HUDEP-2 (cell line): ENCODE measurements at regions not wholly inside any gene's neighbourhood (a gene's known extent, or its start where the extent isn't known, plus 50 kb on each side); places are given as distances from the start of the nearest gene placed in this dataset.
"Not testable (repeated sequence)": the region's sequence is repeated elsewhere in the genome, so short reads cannot be mapped to it uniquely, and the experiment has no call there.

Experiments
- DNase-seq, 76 experiments: peaks; one replicate each; lab custom pipeline; 2025; ENCODE audit not compliant: unreplicated experiment in 76 of 76; lab: John Stamatoyannopoulos, UW

DNA sequence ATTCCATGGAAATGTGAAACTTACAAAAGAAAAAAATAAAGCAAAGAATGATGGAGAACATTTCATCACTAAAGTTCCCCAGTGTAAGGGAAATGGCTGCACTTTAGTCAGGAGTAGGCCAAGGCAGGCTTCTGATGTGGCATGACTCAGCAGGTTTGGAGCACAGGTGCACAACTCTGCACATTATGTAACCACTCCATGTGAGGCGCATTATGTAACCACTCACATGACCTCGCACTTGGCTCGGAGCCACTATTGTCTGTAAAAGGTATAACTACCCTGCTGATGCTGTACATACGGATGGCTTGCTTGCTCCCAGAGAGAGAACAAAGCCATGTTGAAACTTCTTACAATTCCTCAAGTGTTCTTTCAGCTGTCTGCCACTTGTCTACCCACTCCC, 727.6 kb downstream of the TRAM1L1 start:
- DNase-seq: peak in 2 of 76 experiments; percentile 1 to 3

DNA sequence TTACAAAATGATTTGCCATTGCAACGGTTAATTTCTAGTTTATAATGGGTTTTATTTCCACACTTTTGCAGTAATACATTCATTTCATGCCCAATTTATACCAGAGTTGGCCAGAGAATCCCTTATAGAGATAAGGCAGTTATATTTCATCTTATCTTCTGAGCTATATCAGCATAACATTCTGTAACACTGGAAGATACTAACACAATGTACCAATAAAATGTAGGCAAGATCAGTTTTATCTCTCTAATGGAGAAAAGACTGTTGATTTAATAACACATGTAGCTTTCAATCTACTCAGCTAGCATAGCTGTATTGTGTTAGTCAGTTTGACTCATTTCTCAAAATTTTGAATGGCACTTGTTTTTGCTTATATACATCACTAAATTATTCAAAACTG, 738.6 kb downstream of the TRAM1L1 start:
- DNase-seq: no peak

DNA sequence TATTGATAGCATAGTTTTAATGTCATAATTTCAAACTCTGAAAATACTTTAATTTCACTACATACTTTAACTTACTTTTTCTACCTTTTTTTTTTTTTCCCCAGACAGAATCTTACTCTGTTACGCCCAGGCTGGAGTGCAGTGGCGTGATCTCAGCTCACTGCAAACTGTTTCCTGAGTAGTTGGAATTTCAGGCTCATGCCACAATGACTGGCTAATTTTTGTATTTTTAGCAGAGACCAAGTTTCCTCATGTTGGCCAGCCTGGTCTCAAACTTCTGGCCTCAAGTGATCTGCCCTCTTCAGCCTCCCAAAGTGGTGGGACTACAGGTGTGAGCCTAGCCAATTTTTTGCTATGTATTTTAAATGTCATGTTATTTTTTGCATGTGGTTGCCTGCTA, 741.6 kb downstream of the TRAM1L1 start:
- no peak for DNase-seq

DNA sequence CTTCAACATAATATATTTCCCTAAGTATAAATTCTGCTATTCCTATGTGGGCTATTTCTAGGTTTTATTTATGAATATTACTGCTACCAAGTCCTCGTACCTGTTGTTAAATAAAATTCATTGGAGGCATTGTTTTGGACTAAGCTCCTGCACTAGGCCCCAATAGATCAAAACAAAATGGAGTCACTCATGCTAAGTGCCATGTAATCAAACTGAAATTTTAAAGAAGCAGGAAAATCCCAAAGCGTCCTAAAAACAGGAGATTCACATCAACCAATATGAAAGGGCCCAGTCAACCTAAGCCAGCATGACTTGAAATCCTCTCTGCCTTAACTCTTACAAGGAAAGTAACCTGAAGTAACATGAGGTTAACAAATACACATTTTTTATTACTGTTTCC, 743.2 kb downstream of the TRAM1L1 start:
- no peak for DNase-seq

DNA sequence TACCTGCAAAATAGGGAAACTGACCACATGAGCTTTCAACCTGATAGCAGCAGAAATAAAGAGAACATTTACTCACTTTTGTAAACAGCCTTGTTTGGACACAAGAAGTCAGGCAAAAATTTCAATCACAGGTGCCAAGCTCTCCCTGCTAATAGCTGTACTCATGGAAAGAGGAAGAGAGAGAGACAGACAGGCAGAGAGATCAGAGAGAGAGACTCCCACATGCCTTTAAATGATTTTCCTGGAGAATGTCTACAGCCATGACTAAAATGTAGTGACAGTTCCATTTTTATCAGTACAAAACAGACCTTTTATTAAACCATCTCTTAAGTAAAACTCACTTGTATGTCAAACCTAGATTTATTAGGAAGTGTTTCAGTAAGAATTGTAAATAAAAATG, 752.9 kb downstream of the TRAM1L1 start:
- no peak for DNase-seq

DNA sequence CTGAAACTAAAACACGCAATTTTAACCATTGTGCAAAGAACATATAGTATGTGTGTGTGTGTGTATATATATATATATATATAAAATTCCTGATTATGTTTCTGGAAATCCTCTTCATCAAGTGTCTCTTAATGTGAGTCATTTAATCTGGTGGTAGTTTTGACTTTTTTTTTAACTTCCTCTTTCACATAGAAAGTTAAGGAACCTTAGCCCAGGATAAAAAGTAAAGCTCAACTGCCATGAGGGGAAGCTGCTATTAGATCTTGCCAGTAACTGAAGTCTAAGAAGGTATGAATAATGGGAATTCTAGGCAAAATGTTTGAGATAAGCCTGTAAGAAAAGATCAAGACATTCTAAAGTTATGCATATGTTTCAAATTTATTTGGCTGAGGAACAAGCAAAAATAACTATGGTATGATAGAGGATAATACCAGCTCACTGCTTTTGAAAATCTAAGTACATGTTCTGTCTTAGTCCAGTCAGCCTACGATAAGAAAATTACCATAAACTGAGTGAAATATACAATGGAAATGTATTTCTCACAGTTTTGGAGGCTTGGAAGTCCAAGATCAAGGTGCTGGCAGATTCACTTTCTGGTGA, 757.0 kb downstream of the TRAM1L1 start:
- no peak for DNase-seq

DNA sequence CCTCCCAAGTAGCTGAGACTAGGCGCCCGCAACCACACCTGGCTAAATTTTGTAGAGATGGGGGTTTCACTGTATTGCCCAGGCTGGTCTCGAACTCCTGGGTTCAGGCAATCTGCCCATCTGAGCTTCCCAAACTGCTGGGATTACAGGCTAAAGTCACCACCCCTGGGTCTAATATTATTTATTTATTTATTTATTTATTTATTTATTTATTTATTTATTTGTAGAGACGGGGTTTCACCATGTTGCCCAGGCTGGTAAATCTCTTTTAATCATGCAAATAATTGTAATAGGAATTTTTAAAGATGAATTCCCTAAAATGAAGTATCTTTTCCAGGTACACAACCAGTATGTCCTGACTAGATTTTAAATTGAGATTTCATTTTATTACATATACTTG, 761.8 kb downstream of the TRAM1L1 start:
- DNase-seq: no peak

DNA sequence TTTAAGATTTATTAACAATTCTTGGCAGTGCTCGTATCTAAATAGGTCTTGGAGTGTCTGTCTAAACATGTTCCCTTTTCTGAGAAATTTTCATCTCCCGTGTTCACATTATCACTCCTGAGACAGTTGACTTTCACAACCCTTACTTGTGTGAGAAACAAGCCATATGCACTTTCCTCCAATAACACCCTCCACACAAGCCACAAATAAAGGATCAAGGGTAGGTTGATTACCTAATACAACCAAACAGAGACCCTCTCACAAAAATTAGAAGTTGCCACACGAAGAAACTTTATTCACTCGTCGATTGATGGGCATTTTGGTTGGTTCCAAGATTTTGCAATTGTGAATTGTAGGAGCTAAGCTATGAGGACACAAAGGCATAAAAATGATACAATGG, 763.9 kb downstream of the TRAM1L1 start:
- no peak for DNase-seq

DNA sequence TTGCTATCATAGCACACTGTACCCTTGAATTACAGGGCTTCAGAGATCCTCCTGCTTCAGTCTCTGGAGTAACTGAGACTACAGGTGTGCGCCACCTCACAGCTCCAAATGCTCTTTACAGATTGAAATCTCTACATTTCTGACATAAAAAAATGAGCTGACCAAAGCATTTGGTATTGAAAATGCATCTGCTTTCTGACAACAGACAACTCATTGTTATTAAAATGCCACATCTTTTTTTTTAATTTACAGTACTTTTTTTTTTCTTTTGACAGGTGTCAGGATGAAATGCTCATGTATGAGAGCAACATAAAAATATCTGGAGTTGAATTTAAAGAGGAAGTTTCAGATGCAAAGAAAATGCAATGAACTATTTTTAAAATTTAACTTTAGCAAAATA, 764.5 kb downstream of the TRAM1L1 start:
- no peak for DNase-seq

DNA sequence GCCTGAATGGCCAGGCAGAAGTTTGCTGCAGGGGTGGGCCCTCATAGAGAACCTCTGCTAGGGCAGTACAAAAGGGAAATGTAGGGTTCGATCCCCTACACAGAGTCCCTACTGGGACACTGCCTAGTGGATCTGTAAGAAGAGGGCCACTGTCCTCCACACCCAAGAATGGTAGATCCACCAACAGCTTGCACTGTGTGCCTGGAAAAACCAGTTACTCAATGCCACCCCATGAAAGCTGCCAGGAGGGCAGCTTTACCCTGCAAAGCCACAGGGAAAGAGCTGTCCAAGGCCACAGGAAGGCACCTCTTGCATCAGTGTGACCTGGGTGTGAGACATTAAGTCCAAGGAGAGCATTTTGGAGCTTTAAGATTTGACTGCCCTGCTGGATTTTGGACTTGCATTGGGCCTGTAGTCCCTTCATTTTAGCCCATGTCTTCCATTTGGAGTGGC, 781.6 kb downstream of the TRAM1L1 start:
- DNase-seq: no peak

DNA sequence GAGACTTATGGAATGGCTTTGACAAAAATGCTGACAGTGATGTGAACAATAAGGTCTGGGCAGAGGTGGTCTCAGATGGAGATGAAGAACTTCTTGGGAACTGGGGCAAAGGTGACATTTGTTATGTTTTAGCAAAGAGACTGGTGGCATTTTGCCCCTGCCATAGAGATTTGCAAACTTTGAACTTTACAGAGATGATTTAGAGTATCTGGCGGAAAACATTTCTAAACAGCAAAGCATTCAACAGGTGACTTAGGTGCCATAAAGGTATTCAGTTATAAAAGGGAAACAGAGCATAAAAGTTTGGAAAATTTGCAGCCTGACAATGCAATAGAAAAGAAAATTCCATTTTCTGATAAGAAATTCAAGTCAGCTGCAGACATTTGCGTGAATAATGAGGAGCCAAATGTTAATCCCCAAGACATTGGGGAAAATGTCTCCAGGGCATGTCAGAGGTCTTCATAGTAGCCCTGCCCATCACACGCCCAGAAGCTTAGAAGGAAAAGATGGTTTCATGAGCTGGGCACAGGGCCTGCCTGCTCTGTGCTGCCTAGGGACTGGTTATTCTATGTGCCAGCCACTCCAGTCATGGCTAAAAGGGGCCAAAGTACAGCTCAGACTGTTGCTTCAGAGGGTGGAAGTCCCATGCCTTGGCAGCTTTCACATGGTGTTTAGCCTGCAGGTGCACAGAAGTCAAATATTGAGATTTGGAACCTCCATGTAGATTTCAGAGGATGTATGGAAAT, 782.2 kb downstream of the TRAM1L1 start:
- DNase-seq: no peak

DNA sequence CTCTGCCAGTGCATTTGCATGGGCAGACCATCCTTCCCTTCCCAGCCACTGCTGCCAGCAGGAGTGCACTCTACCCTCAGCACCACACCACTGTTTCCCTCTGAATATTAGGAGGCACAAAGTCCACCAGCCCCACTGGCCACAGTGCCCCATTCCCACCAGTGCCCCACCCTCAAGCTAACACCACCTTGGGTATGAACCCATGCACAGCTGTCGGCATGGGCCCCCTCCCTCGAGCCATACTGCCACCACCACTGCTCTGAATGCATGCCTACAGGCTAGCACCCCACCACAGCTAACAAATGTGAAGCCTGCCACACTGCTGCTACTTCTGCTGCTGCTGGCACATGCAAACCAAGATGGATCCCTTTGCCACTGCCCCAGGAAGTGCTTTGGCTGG, 810.4 kb downstream of the TRAM1L1 start:
- no peak for DNase-seq

DNA sequence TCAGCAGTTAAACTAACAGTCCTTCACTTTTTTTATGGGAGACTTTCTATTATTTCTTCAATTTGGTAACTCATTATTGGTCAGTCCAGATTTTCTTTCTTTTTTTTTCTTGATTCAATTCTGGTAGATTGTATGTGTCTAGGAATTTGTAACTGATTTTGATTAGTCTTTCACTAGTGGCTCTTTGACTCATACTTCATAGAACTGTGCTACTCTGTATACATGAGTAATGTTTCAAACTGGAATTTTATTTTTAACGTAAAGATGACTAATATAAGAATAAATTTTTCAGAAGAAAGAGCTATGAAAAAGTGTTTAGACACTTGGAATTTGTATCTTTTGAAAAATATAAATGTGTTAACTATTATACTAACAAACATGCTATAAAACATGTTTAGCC, 813.0 kb downstream of the TRAM1L1 start:
- no peak for DNase-seq

DNA sequence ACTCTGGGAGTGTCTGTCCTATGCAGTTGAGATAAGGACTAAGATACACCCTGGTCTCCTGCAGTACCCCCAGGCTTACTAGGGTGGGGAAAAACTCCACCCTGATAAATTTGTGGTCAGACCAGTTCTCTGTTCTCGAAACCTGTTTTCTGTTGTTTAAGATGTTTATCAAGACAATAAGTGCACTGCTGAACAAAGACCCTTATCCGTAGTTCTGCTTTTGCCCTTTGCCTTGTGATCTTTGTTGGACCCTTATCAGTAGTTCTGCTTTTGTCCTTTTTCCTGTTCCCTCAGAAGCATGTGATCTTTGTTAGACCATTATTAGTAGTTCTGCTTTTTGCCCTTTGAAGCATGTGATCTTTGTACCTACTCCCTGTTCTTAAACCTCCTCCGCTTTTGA, 824.4 kb downstream of the TRAM1L1 start:
- DNase-seq: peak in 16 of 76 experiments; percentile 0 to 62 (median 14)

DNA sequence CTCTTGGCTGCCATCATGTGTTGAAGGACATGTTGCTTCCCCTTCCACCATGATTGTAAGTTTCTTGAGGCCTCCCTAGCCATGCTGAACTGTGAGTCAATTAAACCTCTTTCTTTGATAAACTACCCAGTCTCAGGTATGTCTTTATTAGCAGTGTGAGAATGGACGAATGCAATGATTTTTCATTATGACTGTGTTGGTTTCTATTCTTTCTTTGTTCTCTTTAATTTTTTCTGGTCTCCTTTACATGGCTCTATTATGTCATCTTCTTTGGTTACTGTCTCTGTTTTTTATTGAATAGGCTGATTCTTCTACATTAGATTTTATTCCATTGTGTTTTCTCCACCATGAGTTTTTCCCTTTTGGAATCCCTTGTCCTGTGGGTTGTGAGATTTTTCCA, 840.6 kb downstream of the TRAM1L1 start:
- DNase-seq: no peak

DNA sequence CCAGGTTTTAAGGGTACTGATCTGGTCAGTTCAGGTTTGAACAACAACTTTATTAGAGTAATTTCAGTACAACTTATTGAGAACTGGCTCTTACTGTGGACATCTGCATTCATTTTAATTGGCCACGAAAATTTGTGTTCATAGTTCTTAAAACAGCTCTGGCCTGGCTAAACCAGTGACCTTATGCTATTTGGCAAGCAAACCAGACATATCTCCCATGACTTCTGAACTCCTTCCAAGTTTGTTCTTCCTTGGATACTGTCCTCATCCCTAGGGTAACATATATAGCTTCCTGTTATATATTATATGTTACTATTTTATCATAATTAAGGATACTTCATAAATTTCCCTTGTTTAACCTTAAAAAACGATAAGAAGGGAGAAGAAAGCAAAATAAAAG, 841.9 kb downstream of the TRAM1L1 start:
- DNase-seq: no peak

DNA sequence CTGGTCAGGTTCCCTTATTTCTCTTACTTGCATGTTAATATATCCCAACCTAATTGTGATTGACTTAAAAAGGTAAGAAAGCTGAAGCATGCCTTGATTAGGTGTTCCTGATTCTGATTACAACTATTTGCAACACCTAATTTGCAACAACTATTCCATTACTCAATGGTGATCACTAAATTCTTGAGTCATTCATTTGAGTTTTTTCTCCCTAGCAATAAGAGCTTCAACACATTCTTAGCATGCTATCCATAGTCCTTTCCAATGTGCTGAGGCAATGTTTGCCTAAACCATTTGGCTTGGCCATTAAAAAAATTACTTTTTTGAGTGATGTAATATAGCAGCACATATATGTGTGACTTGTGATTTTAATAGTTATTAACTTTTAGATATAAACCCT, 851.4 kb downstream of the TRAM1L1 start:
- DNase-seq: no peak

DNA sequence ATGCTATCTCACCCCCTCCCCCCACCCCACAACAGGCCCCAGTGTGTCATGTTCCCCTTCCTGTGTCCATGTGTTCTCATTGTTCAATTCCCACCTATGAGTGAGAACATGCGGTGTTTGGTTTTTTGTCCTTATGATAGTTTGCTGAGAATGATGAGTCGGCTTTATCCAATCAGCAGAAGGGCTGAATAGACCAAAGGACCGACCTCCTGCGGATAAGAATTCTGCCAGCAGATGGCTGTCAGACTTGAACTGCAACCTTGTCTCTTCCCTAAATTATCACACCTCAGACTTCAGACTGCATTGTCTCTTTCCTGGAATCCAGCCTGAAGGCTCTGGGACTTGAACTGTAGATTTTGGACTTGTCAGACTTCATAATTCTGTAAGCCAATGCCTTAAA, 853.4 kb downstream of the TRAM1L1 start:
- DNase-seq: not testable (repeated sequence)

DNA sequence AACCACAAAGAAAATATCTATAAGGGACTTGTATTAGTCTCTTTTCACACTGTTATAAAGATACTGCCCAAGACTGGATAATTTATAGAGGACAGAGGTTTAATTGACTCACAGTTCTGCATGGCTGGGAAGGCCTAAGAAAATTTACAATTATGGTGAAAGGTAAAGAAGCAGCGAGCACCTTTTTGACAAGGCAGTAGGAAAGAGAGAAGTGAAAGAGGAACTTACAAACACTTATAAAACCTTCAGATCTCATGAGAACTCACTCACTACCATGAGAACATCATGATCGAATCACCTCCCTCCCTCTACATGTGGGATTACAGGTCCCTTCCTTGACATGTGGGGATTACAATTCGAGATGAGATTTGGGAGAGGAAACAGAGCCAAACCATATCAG, 856.0 kb downstream of the TRAM1L1 start:
- DNase-seq: no peak

DNA sequence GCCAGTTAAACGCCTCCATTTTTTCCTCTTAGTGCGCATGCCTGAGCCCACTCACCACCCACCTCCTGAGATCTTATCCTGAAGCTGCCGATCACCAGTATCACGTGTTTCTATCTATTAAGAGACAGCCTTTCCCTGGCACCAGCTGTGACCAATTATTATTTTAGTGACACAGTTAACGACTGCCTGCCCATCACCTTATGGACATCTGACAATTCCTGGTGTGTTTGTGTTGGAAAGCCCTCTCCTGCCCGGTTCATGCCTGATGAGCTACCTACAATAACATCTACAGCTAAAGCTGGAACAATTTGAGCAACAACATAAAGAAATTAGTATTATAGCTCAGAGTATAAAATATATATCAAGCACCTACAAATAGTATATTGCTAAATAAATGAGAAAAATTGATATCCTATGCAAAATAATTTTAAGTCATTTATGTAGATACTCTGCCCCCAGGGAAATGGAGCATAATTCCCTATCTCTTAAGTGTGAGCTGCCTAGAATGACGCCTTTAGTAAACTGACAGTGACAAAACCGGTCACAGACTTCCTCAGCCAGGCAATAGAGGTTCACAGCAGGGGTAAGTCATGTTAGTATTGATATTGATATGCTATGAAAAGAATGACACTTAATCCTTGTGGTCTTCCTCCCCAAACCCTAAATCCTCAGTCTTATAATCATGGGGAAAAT, 862.2 kb downstream of the TRAM1L1 start:
- no peak for DNase-seq

DNA sequence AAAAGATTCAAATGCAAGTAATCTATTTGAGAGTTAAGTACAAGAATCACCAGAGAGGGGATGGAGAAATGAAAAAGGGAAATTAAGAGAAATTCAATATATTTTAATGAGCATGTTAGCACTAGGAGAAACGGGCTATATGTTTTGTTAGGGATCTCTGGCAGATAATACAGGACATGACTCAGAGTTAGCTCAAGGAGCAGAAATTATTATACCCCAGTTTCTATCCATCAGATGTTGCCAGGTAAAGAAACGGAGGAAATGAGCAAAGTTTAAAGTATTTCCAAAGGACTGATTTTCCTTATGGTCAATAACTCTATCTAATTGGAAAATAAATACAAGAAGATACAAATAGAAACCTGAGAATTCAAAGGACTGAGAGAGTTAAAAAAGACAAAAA, 867.6 kb downstream of the TRAM1L1 start:
- no peak for DNase-seq

DNA sequence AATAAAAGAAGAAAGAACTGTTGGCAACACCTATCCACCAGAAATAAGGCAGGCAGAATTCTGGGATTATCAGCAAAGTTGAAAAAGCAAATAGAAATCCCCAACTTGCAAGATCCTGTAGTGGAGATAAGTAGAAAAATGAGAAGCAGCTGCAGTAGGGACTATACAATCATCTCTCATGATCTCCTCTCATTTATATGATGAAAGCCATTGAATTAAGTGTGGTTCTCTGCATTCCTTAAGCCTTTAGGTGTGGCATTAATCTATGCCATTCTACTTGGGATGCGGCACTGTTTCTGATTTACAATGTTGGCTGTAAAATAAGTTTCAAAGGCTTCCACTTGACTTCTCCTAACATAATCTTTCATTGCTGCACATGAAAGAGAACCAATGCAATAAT, 869.8 kb downstream of the TRAM1L1 start:
- DNase-seq: no peak
